Mesodermal cell (in vitro differentiated cells): ENCODE measurements at regions not wholly inside any gene's neighbourhood (a gene's known extent, or its start where the extent isn't known, plus 50 kb on each side); places are given as distances from the start of the nearest gene placed in this dataset.

Source experiments
- H3K27ac ChIP-seq: 2 replicates; pipeline ENCODE4 v1.7.0; 2013; ENCODE audit warnings: mild to moderate bottlenecking, low read depth, low read length, moderate library complexity; ENCODE audit not compliant: severe bottlenecking
- H3K36me3 ChIP-seq: 2 replicates; pipeline ENCODE4 v1.7.1; 2013; ENCODE audit warnings: mild to moderate bottlenecking, low read length, moderate library complexity; ENCODE audit not compliant: control insufficient read depth, insufficient read depth
- H3K4me1 ChIP-seq: one replicate; pipeline ENCODE4 v1.7.1; 2013; ENCODE audit warnings: mild to moderate bottlenecking, low read length; ENCODE audit not compliant: insufficient read depth, control insufficient read depth, poor library complexity, severe bottlenecking
- H3K4me3 ChIP-seq: 2 replicates; pipeline ENCODE4 v1.7.0; 2013; ENCODE audit warnings: low read length, control low read depth, mild to moderate bottlenecking; ENCODE audit not compliant: insufficient read depth, poor library complexity, severe bottlenecking; ENCODE audit errors: extremely low read depth
- H3K9me3 ChIP-seq: 2 replicates; pipeline ENCODE4 v1.7.1; 2013; ENCODE audit warnings: mild to moderate bottlenecking, low read length, moderate library complexity; ENCODE audit not compliant: control insufficient read depth
- WGBS, 2 experiments: methylation state at CpG; one replicate each; pipeline ENCODE4 v1.1.5; 2013; ENCODE audit warnings: missing lambda C conversion rate in 2 of 2; ENCODE audit not compliant: insufficient coverage in 2 of 2; 5-methylcytosine and 5-hydroxymethylcytosine counted together

- Histone ChIP-seq H3K36me3 (no peaks in the 10 kb centered on the region), H3K9me3 (no peaks in the 10 kb centered on the region), H3K27ac (no peak overlapping the region), H3K4me3 (no peak overlapping the region), H3K4me1 (peaks cover 8% of the 10 kb centered on the region)
- WGBS, 2 experiments: 93 to 100% methylated on average over 5 of the region's 6 CpGs
These were observed 64.4 kb upstream of the HRH1 start for GRCh38 chr3:11089931-11090330.

DNA sequence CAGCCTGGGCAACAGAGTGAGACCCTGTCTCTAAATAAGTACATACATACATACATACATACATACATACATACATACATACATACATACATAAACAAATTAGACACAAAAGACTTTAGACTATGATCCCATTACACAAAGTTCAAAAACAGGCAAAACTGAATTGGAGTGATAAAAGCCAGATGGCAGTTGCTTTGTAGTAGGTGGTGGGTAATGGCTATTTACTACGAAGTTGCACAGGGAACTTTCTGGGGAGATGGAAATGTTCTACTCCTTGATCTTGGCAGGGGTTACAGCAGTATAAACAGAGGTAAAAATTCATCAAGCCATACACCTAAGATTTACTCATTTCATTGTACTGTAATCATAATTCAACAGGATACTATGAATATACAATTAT lies 63.7 kb upstream of the HRH1 start:
- WGBS, 2 experiments: 100% methylated on average over 1 of the region's 1 CpG; no CpG with 5 or more reads in 1 of the 2 experiments

GRCh38 chr3:11091088-11091590 lies 63.2 kb upstream of the HRH1 start:
- Histone ChIP-seq H3K4me1 (peaks cover 16% of the 10 kb centered on the region), H3K36me3 (no peaks in the 10 kb centered on the region), H3K27ac (no peak overlapping the region), H3K9me3 (no peaks in the 10 kb centered on the region), H3K4me3 (no peak overlapping the region)
- 88 to 96% methylated on average over 7 to 12 of the region's 12 CpGs for WGBS, 2 experiments

More for the DNA sequence above, 63.7 kb upstream of the HRH1 start:
- no peak overlapping the region for H3K4me3 ChIP-seq
- H3K4me1 ChIP-seq: peaks cover 10% of the 10 kb centered on the region
- H3K27ac ChIP-seq: no peak overlapping the region
- H3K36me3 ChIP-seq: no peaks in the 10 kb centered on the region
- no peaks in the 10 kb centered on the region for H3K9me3 ChIP-seq

- Histone ChIP-seq H3K27ac (no peak overlapping the region), H3K36me3 (no peaks in the 10 kb centered on the region), H3K4me1 (peaks cover 16% of the 10 kb centered on the region), H3K4me3 (no peak overlapping the region), H3K9me3 (no peaks in the 10 kb centered on the region)
- 85 to 88% methylated on average over 10 to 13 of the region's 13 CpGs for WGBS, 2 experiments
These were observed 62.5 kb upstream of the HRH1 start for GRCh38 chr3:11091791-11092190.

DNA sequence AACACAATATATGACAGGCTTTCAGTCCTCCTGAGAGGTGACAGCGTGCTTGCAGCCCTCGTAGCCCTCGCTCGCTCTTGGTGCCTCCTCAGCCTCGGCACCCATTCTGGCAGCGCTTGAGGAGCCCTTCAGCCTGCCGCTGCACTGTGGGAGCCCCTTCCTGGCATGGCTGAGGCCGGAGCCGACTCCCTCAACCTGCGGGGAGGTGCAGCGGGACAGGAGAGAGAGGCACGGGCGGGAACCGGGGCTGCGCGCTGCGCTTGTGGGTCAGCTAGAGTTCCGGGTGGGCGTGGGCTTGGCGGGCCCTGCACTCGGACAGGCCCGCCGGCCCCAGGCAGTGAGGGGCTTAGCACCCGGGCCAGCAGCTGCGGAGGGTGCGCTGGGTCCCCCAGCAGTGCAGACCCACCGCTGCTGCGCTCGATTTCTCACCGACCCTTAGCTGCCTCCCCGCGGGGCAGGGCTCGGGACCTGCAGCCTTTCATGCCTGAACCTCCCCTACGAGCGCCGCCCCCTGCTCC lies 60.4 kb upstream of the HRH1 start:
- H3K36me3 ChIP-seq: no peaks in the 10 kb centered on the region

DNA sequence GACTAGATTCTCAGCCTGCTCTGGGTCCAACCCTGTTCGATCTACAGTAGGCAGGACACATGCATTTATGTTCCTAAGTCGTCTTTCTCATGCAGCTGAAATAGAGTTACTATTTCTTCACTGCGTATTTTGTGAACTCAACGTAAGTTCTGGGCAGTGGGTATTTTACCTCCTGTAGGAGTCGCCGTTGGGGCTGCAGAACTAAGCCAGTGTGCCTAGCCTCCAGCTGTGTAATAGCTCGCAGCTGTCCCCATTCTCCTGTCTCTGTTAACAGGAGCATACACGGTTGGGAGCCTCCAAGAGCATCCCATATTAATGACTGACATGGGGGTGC lies 58.4 kb upstream of the HRH1 start:
- Histone ChIP-seq H3K4me1 (peaks cover 13% of the 10 kb centered on the region), H3K9me3 (no peaks in the 10 kb centered on the region), H3K4me3 (no peak overlapping the region), H3K27ac (peak overlapping the region; percentile 95), H3K36me3 (no peaks in the 10 kb centered on the region)
- 60 to 69% methylated on average over 8 of the region's 8 CpGs for WGBS, 2 experiments

More for the DNA sequence above, 60.4 kb upstream of the HRH1 start:
- H3K4me1 ChIP-seq: peaks cover 14% of the 10 kb centered on the region
- no peak overlapping the region for H3K27ac ChIP-seq
- H3K4me3 ChIP-seq: no peak overlapping the region
- 97 to 98% methylated on average over 29 to 35 of the region's 36 CpGs for WGBS, 2 experiments
- no peaks in the 10 kb centered on the region for H3K9me3 ChIP-seq

- peak overlapping the region; percentile 22 for H3K4me3 ChIP-seq
- peak overlapping the region; percentile 95 for H3K27ac ChIP-seq
- 9 to 18% methylated on average over 10 to 11 of the region's 23 CpGs for WGBS, 2 experiments
- H3K9me3 ChIP-seq: no peaks in the 10 kb centered on the region
- peaks cover 8% of the 10 kb centered on the region for H3K4me1 ChIP-seq
- H3K36me3 ChIP-seq: no peaks in the 10 kb centered on the region
These were observed 57.8 kb upstream of the HRH1 start for GRCh38 chr3:11096266-11097139.

- Histone ChIP-seq H3K4me1 (peaks cover 8% of the 10 kb centered on the region), H3K9me3 (no peaks in the 10 kb centered on the region)
These were observed 55.0 kb upstream of the HRH1 start for GRCh38 chr3:11099306-11099705.

More at GRCh38 chr3:11099306-11099705, 55.0 kb upstream of the HRH1 start:
- Histone ChIP-seq H3K36me3 (no peaks in the 10 kb centered on the region), H3K27ac (no peak overlapping the region), H3K4me3 (no peak overlapping the region)
